Gastrocnemius medialis (tissue), 4 donors: ENCODE measurements at regions not wholly inside any gene's neighbourhood (a gene's known extent, or its start where the extent isn't known, plus 50 kb on each side); places are given as distances from the start of the nearest gene placed in this dataset.

Experiments
- ATAC-seq, 2 donors: fragments of 150-250 bp; one replicate each; pipeline ENCODE4 v1.9.1; 2016
- DNase-seq, 2 donors: peaks; one replicate each; pipeline ENCODE4 v3.0.0-alpha.2; 2019
- H3K27ac ChIP-seq, 4 donors: fragments of 200-600 bp; sonication (generic); 1 replicate in 1 of 4; 2 replicates in 3 of 4; pipeline ENCODE4 v1.5.1; 2016 to 2018; ENCODE audit warnings: mild to moderate bottlenecking in 2 of 4, moderate library complexity in 1 of 4
- H3K27me3 ChIP-seq, 3 donors: fragments of 200-600 bp; sonication (generic) in 2 of 3; 1 replicate in 1 of 3; 2 replicates in 2 of 3; pipeline versions ENCODE4 v1.5.1 to v1.6.0; 2016 to 2019; ENCODE audit warnings: mild to moderate bottlenecking in 1 of 3, moderate library complexity in 1 of 3
- H3K36me3 ChIP-seq, 2 donors: fragments of 200-600 bp; sonication (generic) in 1 of 2; one replicate each; pipeline ENCODE4 v1.5.1; 2017 to 2018
- H3K4me1 ChIP-seq, 2 donors: fragments of 200-600 bp; sonication (generic) in 1 of 2; one replicate each; pipeline ENCODE4 v1.5.1; 2016 to 2017; ENCODE audit warnings: mild to moderate bottlenecking in 2 of 2
- H3K4me3 ChIP-seq, 4 donors: fragments of 200-600 bp; sonication (generic) in 3 of 4; 1 replicate in 1 of 4; 2 replicates in 3 of 4; pipeline ENCODE4 v1.5.1; 2016 to 2019; ENCODE audit warnings: mild to moderate bottlenecking in 2 of 4
- H3K9me3 ChIP-seq, 3 donors: fragments of 200-600 bp; sonication (generic) in 2 of 3; 1 replicate in 1 of 3; 2 replicates in 2 of 3; pipeline ENCODE4 v1.5.1; 2016 to 2019
- POLR2A ChIP-seq, 2 donors: fragments of 450-650 bp; IDR thresholded peaks; one replicate each; pipeline ENCODE4 v1.6.1; 2017; ENCODE audit warnings: antibody characterized with exemption in 2 of 2, mild to moderate bottlenecking in 2 of 2, moderate library complexity in 2 of 2
- in situ Hi-C, 4 donors: fragments of 200-750 bp; cut with MboI; loops; one replicate each; pipeline versions ENCODE4 v1.15.0 to v1.8.0; 2017; ENCODE audit warnings: low sequenced_read_pairs in 4 of 4
- intact Hi-C: fragments of 100-400 bp; cut with DNase I; formaldehyde crosslinking; loops from one replicate; pipeline ENCODE4 v1.15.1; 2023; ENCODE audit warnings: low total_unique reads
- TF ChIP-seq, protein P1 (sequence below), 5 experiments: fragments of 450-650 bp in 3 of 5; fragments of 200-600 bp in 2 of 5; sonication (generic) in 2 of 5; IDR thresholded peaks in 4 of 5; conservative IDR thresholded peaks in 1 of 5; 1 replicate in 4 of 5; 2 replicates in 1 of 5; pipeline ENCODE4 v1.5.1; 2016 to 2019; ENCODE audit warnings: antibody characterized with exemption in 5 of 5, mild to moderate bottlenecking in 3 of 5, moderate library complexity in 3 of 5

DNA sequence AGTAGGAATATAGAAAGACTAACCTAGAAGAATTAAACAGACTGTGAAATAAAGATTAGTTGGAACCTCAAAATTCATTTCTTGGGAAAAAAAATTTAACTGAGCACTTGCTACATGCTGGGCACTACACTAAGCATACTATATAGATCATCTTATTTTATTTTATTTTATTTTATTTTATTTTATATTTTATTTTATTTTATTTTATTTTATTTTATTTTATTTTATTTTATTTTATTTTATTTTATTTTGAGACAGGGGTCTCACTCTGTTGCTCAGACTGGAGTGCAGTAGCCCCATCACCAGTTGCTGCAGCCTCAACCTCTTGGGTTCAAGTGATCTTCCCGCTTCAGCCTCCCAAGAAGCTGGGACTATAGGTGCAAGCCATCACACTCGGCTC is 74.5 kb upstream of the DSC1 start:
- no peaks in the 10 kb centered on the region for H3K36me3 ChIP-seq
- ATAC-seq (no peak), DNase-seq (no peak)
- TF ChIP-seq POLR2A (IDR thresholded peaks at IDR 0.05), result no peak
- TF ChIP-seq, protein P1, sequence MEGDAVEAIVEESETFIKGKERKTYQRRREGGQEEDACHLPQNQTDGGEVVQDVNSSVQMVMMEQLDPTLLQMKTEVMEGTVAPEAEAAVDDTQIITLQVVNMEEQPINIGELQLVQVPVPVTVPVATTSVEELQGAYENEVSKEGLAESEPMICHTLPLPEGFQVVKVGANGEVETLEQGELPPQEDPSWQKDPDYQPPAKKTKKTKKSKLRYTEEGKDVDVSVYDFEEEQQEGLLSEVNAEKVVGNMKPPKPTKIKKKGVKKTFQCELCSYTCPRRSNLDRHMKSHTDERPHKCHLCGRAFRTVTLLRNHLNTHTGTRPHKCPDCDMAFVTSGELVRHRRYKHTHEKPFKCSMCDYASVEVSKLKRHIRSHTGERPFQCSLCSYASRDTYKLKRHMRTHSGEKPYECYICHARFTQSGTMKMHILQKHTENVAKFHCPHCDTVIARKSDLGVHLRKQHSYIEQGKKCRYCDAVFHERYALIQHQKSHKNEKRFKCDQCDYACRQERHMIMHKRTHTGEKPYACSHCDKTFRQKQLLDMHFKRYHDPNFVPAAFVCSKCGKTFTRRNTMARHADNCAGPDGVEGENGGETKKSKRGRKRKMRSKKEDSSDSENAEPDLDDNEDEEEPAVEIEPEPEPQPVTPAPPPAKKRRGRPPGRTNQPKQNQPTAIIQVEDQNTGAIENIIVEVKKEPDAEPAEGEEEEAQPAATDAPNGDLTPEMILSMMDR (IDR thresholded peaks at IDR 0.05 in 4 of 5, conservative IDR thresholded peaks at IDR 0.05 in 1 of 5), result no peak
- H3K4me3 ChIP-seq, result no peak overlapping the region
- no peaks in the 10 kb centered on the region for H3K9me3 ChIP-seq
- H3K27me3 ChIP-seq, result no peaks in the 10 kb centered on the region
- in situ Hi-C loops, result no loop called here
- intact Hi-C loops, result no loop called here
- no peak overlapping the region for H3K27ac ChIP-seq
- H3K4me1 ChIP-seq, result no peaks in the 10 kb centered on the region

DNA sequence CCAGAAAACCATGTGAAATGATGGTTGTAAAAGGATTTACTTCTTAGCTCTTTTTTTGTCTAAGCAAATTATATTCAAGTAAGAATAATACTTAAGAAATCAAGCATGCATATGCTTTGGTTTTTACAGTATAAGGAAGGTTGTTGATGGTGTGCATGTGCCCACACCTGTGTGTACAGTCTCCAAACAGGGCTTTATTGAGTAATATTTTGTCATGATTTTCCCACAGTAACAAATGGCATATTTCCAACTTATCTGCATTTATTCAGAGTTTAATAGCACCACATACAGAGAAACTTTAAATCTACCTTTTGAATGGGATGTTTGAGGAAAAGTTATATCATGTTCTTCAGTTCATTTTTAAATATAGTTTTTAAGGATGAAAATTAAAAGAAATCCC is 76.5 kb upstream of the DSG1 start:
- H3K27me3 ChIP-seq, result no peaks in the 10 kb centered on the region
- no peak overlapping the region for H3K4me3 ChIP-seq
- no peaks in the 10 kb centered on the region for H3K4me1 ChIP-seq
- in situ Hi-C loops (no loop called here), intact Hi-C loops (no loop called here)
- no peak overlapping the region for H3K27ac ChIP-seq
- DNase-seq, result no peak
- no peak for ATAC-seq
- no peaks in the 10 kb centered on the region for H3K36me3 ChIP-seq
- H3K9me3 ChIP-seq, result no peaks in the 10 kb centered on the region
- TF ChIP-seq POLR2A (IDR thresholded peaks at IDR 0.05), result no peak
- TF ChIP-seq, protein P1 (IDR thresholded peaks at IDR 0.05 in 4 of 5, conservative IDR thresholded peaks at IDR 0.05 in 1 of 5), result no peak

DNA sequence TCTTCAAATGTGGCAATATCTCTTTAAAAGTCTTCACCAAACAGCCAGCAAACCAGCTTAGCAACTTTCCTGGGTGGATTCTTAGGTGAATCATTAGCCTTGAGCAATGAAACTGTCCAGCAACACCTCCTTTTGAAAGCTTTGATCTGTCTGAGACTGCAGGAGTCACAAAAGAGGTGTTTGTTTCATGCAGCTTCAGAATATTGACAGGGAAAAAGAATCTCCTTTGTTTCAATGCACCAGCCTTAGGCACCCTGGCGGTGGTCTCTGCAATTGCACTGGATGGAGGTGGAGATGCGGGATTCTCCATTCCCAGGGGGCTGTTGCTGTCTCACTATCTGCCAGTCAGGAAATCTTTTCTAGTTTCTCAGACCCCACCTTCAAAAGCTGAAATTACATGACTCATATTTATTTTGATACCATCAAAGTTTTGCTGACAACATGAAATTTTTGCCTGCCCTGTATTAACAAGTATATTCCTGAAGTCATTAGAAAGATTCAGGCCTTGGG is 76.0 kb upstream of the DSG1 start:
- in situ Hi-C loops, result no loop called here

DNA sequence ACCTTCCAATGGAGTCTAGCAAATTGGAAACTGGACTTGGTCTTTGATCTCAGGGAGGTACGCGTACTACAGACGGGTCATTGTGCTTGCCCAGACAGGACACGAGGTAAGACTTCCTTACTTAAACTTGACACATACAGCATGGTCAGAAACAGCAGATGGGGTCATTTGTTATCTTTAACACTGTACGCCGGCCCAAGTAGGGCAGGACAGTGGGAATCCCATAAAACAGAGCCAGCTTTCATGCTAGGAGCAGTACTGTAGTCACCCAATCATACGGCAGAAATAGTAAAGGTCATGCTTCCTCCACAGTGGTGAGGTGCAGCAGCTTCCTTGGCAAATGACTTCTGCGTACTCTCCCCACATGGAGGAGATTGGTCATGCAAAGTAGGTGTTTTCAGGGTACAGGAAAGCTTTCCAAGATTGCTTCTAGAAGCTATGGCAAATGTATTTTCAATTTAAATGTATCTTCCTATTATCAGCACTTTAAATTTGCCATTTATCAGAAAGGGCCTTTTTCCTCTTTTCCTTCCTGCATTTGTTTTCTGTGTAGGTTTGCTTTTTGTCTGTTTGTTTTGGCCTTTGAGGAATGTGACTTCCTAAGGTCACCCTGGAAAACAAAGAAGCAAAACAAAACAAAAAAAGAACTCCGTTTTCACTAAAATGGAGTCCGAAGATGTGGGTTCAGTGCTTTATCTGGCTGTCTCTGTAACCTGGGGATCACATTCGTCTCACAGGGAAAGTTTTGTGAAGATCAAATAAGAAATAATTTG is 74.0 kb upstream of the DSG1 start:
- H3K9me3 ChIP-seq, result no peaks in the 10 kb centered on the region
- no peak for TF ChIP-seq POLR2A (IDR thresholded peaks at IDR 0.05)
- TF ChIP-seq, protein P1 (IDR thresholded peaks at IDR 0.05 in 4 of 5, conservative IDR thresholded peaks at IDR 0.05 in 1 of 5), result no peak
- in situ Hi-C loops, result no loop called here
- H3K4me1 ChIP-seq, result no peaks in the 10 kb centered on the region
- ATAC-seq (no peak), DNase-seq (no peak)
- H3K27ac ChIP-seq, result peak overlapping the region in 1 of 4 donors; percentile 3
- intact Hi-C loops, result no loop called here
- H3K36me3 ChIP-seq, result no peaks in the 10 kb centered on the region
- no peaks in the 10 kb centered on the region for H3K27me3 ChIP-seq
- H3K4me3 ChIP-seq, result no peak overlapping the region

More for the DNA sequence above, 76.0 kb upstream of the DSG1 start:
- no peak for ATAC-seq
- Histone ChIP-seq H3K4me1 (no peaks in the 10 kb centered on the region), H3K4me3 (no peak overlapping the region), H3K9me3 (no peaks in the 10 kb centered on the region), H3K36me3 (no peaks in the 10 kb centered on the region), H3K27me3 (no peaks in the 10 kb centered on the region), H3K27ac (no peak overlapping the region)
- DNase-seq, result no peak
- intact Hi-C loops, result no loop called here
- TF ChIP-seq, protein P1 (IDR thresholded peaks at IDR 0.05 in 4 of 5, conservative IDR thresholded peaks at IDR 0.05 in 1 of 5), result no peak
- TF ChIP-seq POLR2A (IDR thresholded peaks at IDR 0.05), result no peak
